ENCODE measurements at regions not wholly inside any gene's neighbourhood (a gene's known extent, or its start where the extent isn't known, plus 50 kb on each side); places are given as distances from the start of the nearest gene placed in this dataset.

GRCh38 chr20:60484316-60484715, 526.1 kb downstream of the CDH26 start:
- in situ Hi-C loops (cut with MboI; ENCODE audit: low sequenced_read_pairs) = no loop called here
- Histone ChIP-seq H3K4me1 (ENCODE audit: control insufficient read depth, insufficient read depth, low read length) (no peaks in the 10 kb centered on the region), H2AK5ac (ENCODE audit: low read depth, low read length) (no peak overlapping the region), H3K9me1 (ENCODE audit: insufficient read depth, low read length) (no peaks in the 10 kb centered on the region), H2BK120ac (ENCODE audit: low read depth, low read length) (no peak overlapping the region), H4K5ac (ENCODE audit: low read depth, low read length) (no peak overlapping the region), H3K36me3 (ENCODE audit: control insufficient read depth, insufficient read depth, low read length) (no peaks in the 10 kb centered on the region), H2AK9ac (replicated peaks; ENCODE audit: low read depth, low read length, poor library complexity) (no peak overlapping the region), H3K9me3 (ENCODE audit: control insufficient read depth, insufficient read depth, low read length) (peaks cover 9% of the 10 kb centered on the region), H3K27ac (ENCODE audit: insufficient read depth, low read length) (no peak overlapping the region), H3K4me3 (ENCODE audit: insufficient read depth, low read depth, low read length) (no peak overlapping the region), H3K56ac (ENCODE audit: extremely low read depth, insufficient read depth, low read length) (no peak overlapping the region), H4K8ac (ENCODE audit: low read depth in 2 of 2, low read length in 2 of 2) (no peak overlapping the region), H2BK15ac (ENCODE audit: low read depth, low read length) (no peak overlapping the region), H3K18ac (ENCODE audit: low read depth, low read length) (no peak overlapping the region), H3K27me3 (ENCODE audit: control insufficient read depth, insufficient read depth, low read length) (no peaks in the 10 kb centered on the region), H3K14ac (replicated peaks; ENCODE audit: low read depth, low read length) (no peak overlapping the region), H3K9ac (ENCODE audit: low read depth, low read length) (no peak overlapping the region), H3K4me2 (ENCODE audit: low read depth, low read length) (no peak overlapping the region), H4K91ac (ENCODE audit: insufficient read depth, low read depth, low read length) (no peak overlapping the region), H2BK5ac (ENCODE audit: low read depth, low read length, poor library complexity, severe bottlenecking) (no peak overlapping the region), H2BK20ac (ENCODE audit: low read depth, low read length) (no peak overlapping the region), H4K20me1 (ENCODE audit: insufficient read depth, low read length) (no peaks in the 10 kb centered on the region), H3K79me1 (ENCODE audit: low read depth in 1 of 2, low read length in 2 of 2) (no peaks in the 10 kb centered on the region), H3K4ac (ENCODE audit: low read depth, low read length) (no peak overlapping the region), H2AFZ (replicated peaks; ENCODE audit: low read length, poor library complexity) (no peak overlapping the region), H3K23ac (ENCODE audit: low read depth, low read length) (no peak overlapping the region)
- dilution Hi-C loops (cut with HindIII; ENCODE audit: low sequenced_read_pairs, unreplicated experiment) = no loop called here
- intact Hi-C loops (cut with micrococcal nuclease) = no loop called here
- 75% methylated on average over 1 of the region's 7 CpGs; no CpG with 5 or more reads in 1 of the 2 experiments for WGBS, 2 experiments (ENCODE audit: extremely low coverage in 2 of 2, insufficient read length in 1 of 2)
- ATAC-seq (ENCODE audit: low read depth) (no peak), DNase-seq (no peak)
- ChIA-PET CTCF (no interaction called here), POLR2A (ENCODE audit: unreplicated experiment) (no interaction called here)
- TF ChIP-seq RCOR1 (IDR thresholded peaks at IDR 0.05; ENCODE audit: insufficient replicate concordance, low read length) (no peak), RAD21 (IDR thresholded peaks at IDR 0.05; ENCODE audit: low read length) (no peak), POLR2A (IDR thresholded peaks at IDR 0.05; ENCODE audit: low read depth, low read length) (no peak)
- no TSS peak for BruUV-seq (replicated peaks)
